GM12875 (cell line): ENCODE measurements at regions not wholly inside any gene's neighbourhood (a gene's known extent, or its start where the extent isn't known, plus 50 kb on each side); places are given as distances from the start of the nearest gene placed in this dataset.

ENCODE experiments used
- H3K4me3 ChIP-seq: one replicate; pipeline ENCODE4 v1.5.1; 2011; ENCODE audit warnings: low read depth, low read length, control low read depth
- CTCF ChIP-seq: IDR thresholded peaks from 2 replicates; pipeline ENCODE4 v1.5.1; 2011; ENCODE audit warnings: low read depth, mild to moderate bottlenecking, control low read depth, inconsistent platforms, low read length, moderate library complexity, borderline replicate concordance; ENCODE audit not compliant: insufficient read depth

GRCh38 chr1:22280526-22280925 lies 137.6 kb upstream of the WNT4 start:
- TF ChIP-seq CTCF = no peak
- no peak overlapping the region for H3K4me3 ChIP-seq

GRCh38 chr1:22281521-22282363 lies 138.8 kb upstream of the WNT4 start:
- no peak overlapping the region for H3K4me3 ChIP-seq

GRCh38 chr1:22282364-22282995 lies 139.6 kb upstream of the WNT4 start:
- TF ChIP-seq CTCF = no peak

More at GRCh38 chr1:22281521-22282363, 138.8 kb upstream of the WNT4 start:
- TF ChIP-seq CTCF = no peak

GRCh38 chr1:22283596-22283995 lies 140.7 kb upstream of the WNT4 start:
- no peak overlapping the region for H3K4me3 ChIP-seq
- no peak for TF ChIP-seq CTCF

More at GRCh38 chr1:22282364-22282995, 139.6 kb upstream of the WNT4 start:
- no peak overlapping the region for H3K4me3 ChIP-seq

- no peak for TF ChIP-seq CTCF
- H3K4me3 ChIP-seq = no peak overlapping the region
These were observed 141.3 kb upstream of the WNT4 start for GRCh38 chr1:22284236-22284635.

GRCh38 chr1:22284906-22285548 lies 142.1 kb upstream of the WNT4 start:
- no peak overlapping the region for H3K4me3 ChIP-seq
- TF ChIP-seq CTCF = no peak
